Neural cell (in vitro differentiated cells): ENCODE measurements at regions not wholly inside any gene's neighbourhood (a gene's known extent, or its start where the extent isn't known, plus 50 kb on each side); places are given as distances from the start of the nearest gene placed in this dataset.

Experiments
- H2AFZ ChIP-seq: fragments of 200-600, 300-800 bp; sonication (generic), shearing (Covaris generic); 2 replicates; pipeline ENCODE4 v1.6.0; 2014; ENCODE audit warnings: low read depth, mild to moderate bottlenecking, antibody characterized with exemption, low read length, moderate library complexity
- H3F3A ChIP-seq: fragments of 200-600 bp; shearing (Covaris generic); 2 replicates; pipeline ENCODE4 v1.6.1; 2016; ENCODE audit warnings: mild to moderate bottlenecking, moderate library complexity, mixed read lengths, antibody characterized with exemption, low read length; ENCODE audit not compliant: insufficient read depth, poor library complexity, severe bottlenecking
- H3K27ac ChIP-seq: fragments of 200-600, 300-800 bp; sonication (generic), shearing (Covaris generic); 2 replicates; pipeline ENCODE4 v1.5.1; 2014; ENCODE audit warnings: mild to moderate bottlenecking, low read length, moderate library complexity
- H3K27me3 ChIP-seq: fragments of 300-800, 200-600 bp; sonication (generic), shearing (Covaris generic); 2 replicates; pipeline ENCODE4 v1.6.0; 2014; ENCODE audit warnings: mild to moderate bottlenecking, low read depth, low read length, moderate library complexity; ENCODE audit not compliant: insufficient read depth
- H3K36me3 ChIP-seq: fragments of 300-800, 200-600 bp; sonication (generic), shearing (Covaris generic); 2 replicates; pipeline ENCODE4 v1.5.1; 2014; ENCODE audit warnings: mild to moderate bottlenecking, antibody characterized with exemption, low read length, moderate library complexity; ENCODE audit not compliant: insufficient read depth
- H3K4me2 ChIP-seq: fragments of 300-800, 200-600 bp; sonication (generic), shearing (Covaris generic); 2 replicates; pipeline ENCODE4 v1.6.0; 2014; ENCODE audit warnings: mild to moderate bottlenecking, low read length
- H3K4me3 ChIP-seq: fragments of 300-800, 200-600 bp; sonication (generic), shearing (Covaris generic); 2 replicates; pipeline ENCODE4 v1.5.1; 2014; ENCODE audit warnings: mild to moderate bottlenecking, low read length, moderate library complexity
- H3K79me2 ChIP-seq: fragments of 200-600 bp; shearing (Covaris generic); replicated peaks from 2 replicates; pipeline ENCODE4 v1.6.0; 2014; ENCODE audit warnings: mild to moderate bottlenecking, low read length, moderate library complexity; ENCODE audit not compliant: insufficient read depth
- H3K9ac ChIP-seq: fragments of 300-800, 200-600 bp; sonication (generic), shearing (Covaris generic); 2 replicates; pipeline ENCODE4 v1.6.1; 2016; ENCODE audit warnings: mild to moderate bottlenecking, low read length, mixed read lengths
- H3K9me2 ChIP-seq: fragments of 200-600 bp; shearing (Covaris generic); 2 replicates; pipeline ENCODE4 v1.6.1; 2016; ENCODE audit warnings: mild to moderate bottlenecking, low read length, mixed read lengths; ENCODE audit not compliant: insufficient read depth
- H3K9me3 ChIP-seq: fragments of 200-600, 300-800 bp; sonication (generic), shearing (Covaris generic); 2 replicates; pipeline ENCODE4 v1.6.1; 2016; ENCODE audit warnings: mild to moderate bottlenecking, mixed run types, low read length, moderate library complexity, mixed read lengths
- H4K20me1 ChIP-seq: fragments of 200-600 bp; shearing (Covaris generic); 2 replicates; pipeline ENCODE4 v1.6.1; 2016; ENCODE audit warnings: mild to moderate bottlenecking, mixed run types; ENCODE audit not compliant: insufficient read depth
- CTCF ChIP-seq: fragments of 450-650 bp; IDR thresholded peaks from 2 replicates; pipeline ENCODE4 v1.5.1; 2014; ENCODE audit warnings: antibody characterized with exemption, mild to moderate bottlenecking, moderate library complexity; ENCODE audit not compliant: poor library complexity, severe bottlenecking
- EP300 ChIP-seq: fragments of 450-650 bp; conservative IDR thresholded peaks from 2 replicates; pipeline ENCODE4 v1.6.1; 2014; ENCODE audit warnings: antibody characterized with exemption, mild to moderate bottlenecking, moderate library complexity; ENCODE audit not compliant: poor library complexity, severe bottlenecking
- EZH2 ChIP-seq: fragments of 200-600, 300-800 bp; shearing (Covaris generic), sonication (generic); IDR thresholded peaks from 2 replicates; pipeline ENCODE4 v1.6.1; 2014; ENCODE audit warnings: antibody characterized with exemption, low read length, borderline replicate concordance, mild to moderate bottlenecking; ENCODE audit not compliant: insufficient read depth, poor library complexity, severe bottlenecking
- MXI1 ChIP-seq: fragments of 450-650 bp; conservative IDR thresholded peaks from 2 replicates; pipeline ENCODE4 v1.6.1; 2014; ENCODE audit warnings: antibody characterized with exemption, mild to moderate bottlenecking; ENCODE audit not compliant: poor library complexity, severe bottlenecking
- POLR2AphosphoS5 ChIP-seq: IDR thresholded peaks from 2 replicates; pipeline ENCODE4 v1.6.1; 2012
- RAD21 ChIP-seq: fragments of 450-650 bp; conservative IDR thresholded peaks from 2 replicates; pipeline ENCODE4 v1.6.1; 2014; ENCODE audit warnings: antibody characterized with exemption, mild to moderate bottlenecking, moderate library complexity
- REST ChIP-seq: IDR thresholded peaks from 2 replicates; pipeline ENCODE4 v1.6.1; 2012; ENCODE audit warnings: borderline replicate concordance
- SMC3 ChIP-seq: fragments of 450-650 bp; conservative IDR thresholded peaks from 2 replicates; pipeline ENCODE4 v1.6.1; 2014; ENCODE audit warnings: antibody characterized with exemption, mild to moderate bottlenecking, moderate library complexity; ENCODE audit not compliant: poor library complexity

GRCh38 chr9:78615372-78615771 is 318.4 kb downstream of the PSAT1 start:
- Histone ChIP-seq H3K4me3 (no peak overlapping the region), H3K36me3 (no peaks in the 10 kb centered on the region), H2AFZ (no peak overlapping the region), H3K9me2 (no peaks in the 10 kb centered on the region), H3K27ac (no peak overlapping the region), H3F3A (no peaks in the 10 kb centered on the region), H3K27me3 (no peaks in the 10 kb centered on the region), H3K9me3 (no peaks in the 10 kb centered on the region), H3K9ac (no peak overlapping the region), H4K20me1 (no peaks in the 10 kb centered on the region), H3K4me2 (no peak overlapping the region), H3K79me2 (no peaks in the 10 kb centered on the region)
- TF ChIP-seq RAD21, result no peak

- Histone ChIP-seq H3K9me3 (no peaks in the 10 kb centered on the region), H3K9ac (no peak overlapping the region), H4K20me1 (no peaks in the 10 kb centered on the region), H3K36me3 (no peaks in the 10 kb centered on the region), H3K9me2 (no peaks in the 10 kb centered on the region), H3F3A (no peaks in the 10 kb centered on the region), H3K27me3 (no peaks in the 10 kb centered on the region), H3K79me2 (no peaks in the 10 kb centered on the region), H2AFZ (no peak overlapping the region), H3K27ac (no peak overlapping the region), H3K4me2 (no peak overlapping the region), H3K4me3 (no peak overlapping the region)
- TF ChIP-seq CTCF (no peak), SMC3 (no peak)
Observed at GRCh38 chr9:78618735-78619134, 321.8 kb downstream of the PSAT1 start.

- Histone ChIP-seq H3K9me2 (no peaks in the 10 kb centered on the region), H3K36me3 (no peaks in the 10 kb centered on the region), H4K20me1 (no peaks in the 10 kb centered on the region), H3K79me2 (no peaks in the 10 kb centered on the region), H3K4me2 (no peak overlapping the region), H3K9ac (no peak overlapping the region), H3K27ac (peak overlapping the region; percentile 50), H2AFZ (no peak overlapping the region), H3F3A (no peaks in the 10 kb centered on the region), H3K9me3 (no peaks in the 10 kb centered on the region), H3K27me3 (no peaks in the 10 kb centered on the region), H3K4me3 (peak overlapping the region; percentile 22)
- TF ChIP-seq EP300 (peak; percentile 84), MXI1 (no peak), POLR2AphosphoS5 (peak; percentile 72), SMC3 (no peak), EZH2 (no peak), REST (peak; percentile 89)
Observed at GRCh38 chr9:78620303-78620702, 323.4 kb downstream of the PSAT1 start.
